ENCODE measurements at regions not wholly inside any gene's neighbourhood (a gene's known extent, or its start where the extent isn't known, plus 50 kb on each side); places are given as distances from the start of the nearest gene placed in this dataset.

DNA sequence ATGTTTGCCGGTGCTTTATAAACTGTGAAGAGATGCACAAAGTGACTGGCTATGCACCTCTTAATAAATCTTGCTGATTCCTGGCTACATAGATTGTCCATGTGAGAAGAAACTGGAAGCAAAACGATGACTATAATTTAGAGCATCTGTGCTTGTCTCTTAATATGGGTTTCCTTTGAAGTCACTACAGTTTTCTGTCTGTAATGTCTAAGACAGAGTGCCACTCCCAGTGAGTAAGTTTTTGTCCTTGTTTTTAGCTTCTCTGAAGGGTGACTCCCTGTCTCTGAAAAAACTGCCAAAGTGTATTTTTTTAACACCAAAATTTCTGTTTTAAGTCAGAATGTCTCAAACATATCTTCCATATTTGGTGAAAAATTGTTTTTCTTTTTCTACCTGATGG is 175.1 kb downstream of the FASLG start:
- Histone ChIP-seq H3K27ac (ENCODE audit: low read depth, low read length, poor library complexity, severe bottlenecking) (no peak overlapping the region), H3K36me3 (ENCODE audit: insufficient read depth, low read length, poor library complexity, severe bottlenecking) (no peaks in the 10 kb centered on the region), H3K27me3 (replicated peaks; ENCODE audit: insufficient read depth, low read depth, low read length, poor library complexity) (no peaks in the 10 kb centered on the region), H3K9me3 (ENCODE audit: low read depth, low read length, poor library complexity, severe bottlenecking) (no peaks in the 10 kb centered on the region), H3K4me3 (ENCODE audit: low read depth, low read length, poor library complexity, severe bottlenecking) (no peak overlapping the region), H3K4me1 (ENCODE audit: insufficient read depth, low read length, poor library complexity, severe bottlenecking) (no peaks in the 10 kb centered on the region)
- CTCF ChIA-PET, result no interaction called here
- intact Hi-C loops (cut with micrococcal nuclease; ENCODE audit: unreplicated experiment), result no loop called here
- POLR2A ChIA-PET (ENCODE audit: low non-redundant PET), result no interaction called here
- TF ChIP-seq EZH2 (IDR thresholded peaks at IDR 0.05; ENCODE audit: borderline replicate concordance, low read depth, low read length, poor library complexity, severe bottlenecking), result no peak
- TF ChIP-seq, protein P1, sequence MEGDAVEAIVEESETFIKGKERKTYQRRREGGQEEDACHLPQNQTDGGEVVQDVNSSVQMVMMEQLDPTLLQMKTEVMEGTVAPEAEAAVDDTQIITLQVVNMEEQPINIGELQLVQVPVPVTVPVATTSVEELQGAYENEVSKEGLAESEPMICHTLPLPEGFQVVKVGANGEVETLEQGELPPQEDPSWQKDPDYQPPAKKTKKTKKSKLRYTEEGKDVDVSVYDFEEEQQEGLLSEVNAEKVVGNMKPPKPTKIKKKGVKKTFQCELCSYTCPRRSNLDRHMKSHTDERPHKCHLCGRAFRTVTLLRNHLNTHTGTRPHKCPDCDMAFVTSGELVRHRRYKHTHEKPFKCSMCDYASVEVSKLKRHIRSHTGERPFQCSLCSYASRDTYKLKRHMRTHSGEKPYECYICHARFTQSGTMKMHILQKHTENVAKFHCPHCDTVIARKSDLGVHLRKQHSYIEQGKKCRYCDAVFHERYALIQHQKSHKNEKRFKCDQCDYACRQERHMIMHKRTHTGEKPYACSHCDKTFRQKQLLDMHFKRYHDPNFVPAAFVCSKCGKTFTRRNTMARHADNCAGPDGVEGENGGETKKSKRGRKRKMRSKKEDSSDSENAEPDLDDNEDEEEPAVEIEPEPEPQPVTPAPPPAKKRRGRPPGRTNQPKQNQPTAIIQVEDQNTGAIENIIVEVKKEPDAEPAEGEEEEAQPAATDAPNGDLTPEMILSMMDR (conservative IDR thresholded peaks at IDR 0.05; ENCODE audit: low read depth, low read length), result no peak
- no peak for DNase-seq (ENCODE audit: low spot score)
- no TSS peak for BruUV-seq (replicated peaks)

DNA sequence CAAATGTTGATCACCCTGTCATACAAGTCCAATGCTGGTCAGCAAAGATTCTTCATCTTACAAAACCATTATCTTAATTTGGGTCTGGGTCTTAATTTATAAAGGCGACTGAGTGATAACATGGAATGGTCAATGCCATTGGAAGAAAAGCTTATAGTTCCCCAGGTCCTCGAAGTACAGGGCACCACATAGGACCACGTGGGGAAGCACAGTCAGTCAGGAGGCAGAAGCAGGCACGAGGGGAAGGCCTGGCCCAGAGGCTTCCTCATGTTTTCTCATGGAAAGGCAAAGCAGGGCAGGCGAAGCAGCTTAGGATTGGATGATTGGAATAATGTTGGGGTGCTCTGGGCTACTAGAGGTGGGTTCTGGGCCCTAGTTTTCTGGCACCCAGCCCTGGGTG is 175.7 kb downstream of the FASLG start:
- no peaks in the 10 kb centered on the region for H3K4me1 ChIP-seq (ENCODE audit: insufficient read depth, low read length, poor library complexity, severe bottlenecking)
- no peaks in the 10 kb centered on the region for H3K36me3 ChIP-seq (ENCODE audit: insufficient read depth, low read length, poor library complexity, severe bottlenecking)
- intact Hi-C loops (cut with micrococcal nuclease; ENCODE audit: unreplicated experiment), result no loop called here
- POLR2A ChIA-PET (ENCODE audit: low non-redundant PET), result no interaction called here
- H3K4me3 ChIP-seq (ENCODE audit: low read depth, low read length, poor library complexity, severe bottlenecking), result no peak overlapping the region
- CTCF ChIA-PET, result no interaction called here
- DNase-seq (ENCODE audit: low spot score), result no peak
- no peaks in the 10 kb centered on the region for H3K27me3 ChIP-seq (replicated peaks; ENCODE audit: insufficient read depth, low read depth, low read length, poor library complexity)
- no peak overlapping the region for H3K27ac ChIP-seq (ENCODE audit: low read depth, low read length, poor library complexity, severe bottlenecking)
- TF ChIP-seq EZH2 (IDR thresholded peaks at IDR 0.05; ENCODE audit: borderline replicate concordance, low read depth, low read length, poor library complexity, severe bottlenecking), result no peak
- TF ChIP-seq, protein P1 (conservative IDR thresholded peaks at IDR 0.05; ENCODE audit: low read depth, low read length), result no peak
- H3K9me3 ChIP-seq (ENCODE audit: low read depth, low read length, poor library complexity, severe bottlenecking), result no peaks in the 10 kb centered on the region
- no TSS peak for BruUV-seq (replicated peaks)

DNA sequence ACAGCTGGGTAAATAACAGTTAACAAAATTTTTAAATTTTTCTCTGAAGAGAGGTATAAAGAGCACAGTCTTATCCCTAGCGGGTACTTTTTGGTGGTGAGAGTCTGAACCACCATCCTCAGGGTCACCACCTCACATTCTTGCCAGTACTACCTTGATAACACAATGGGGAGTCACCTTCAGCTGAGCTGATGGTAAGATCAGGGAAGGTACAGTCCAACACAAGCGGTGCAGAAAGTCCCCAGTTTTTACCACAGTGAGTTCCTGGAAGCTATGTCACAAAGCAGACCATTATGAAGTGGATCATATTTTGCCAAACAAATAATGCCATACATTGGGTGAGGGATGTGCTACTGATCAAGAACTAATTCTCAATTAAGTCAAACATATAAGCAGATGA is 176.9 kb downstream of the FASLG start:
- Histone ChIP-seq H3K27ac (ENCODE audit: low read depth, low read length, poor library complexity, severe bottlenecking) (no peak overlapping the region), H3K27me3 (replicated peaks; ENCODE audit: insufficient read depth, low read depth, low read length, poor library complexity) (no peaks in the 10 kb centered on the region), H3K4me1 (ENCODE audit: insufficient read depth, low read length, poor library complexity, severe bottlenecking) (no peaks in the 10 kb centered on the region), H3K36me3 (ENCODE audit: insufficient read depth, low read length, poor library complexity, severe bottlenecking) (no peaks in the 10 kb centered on the region), H3K4me3 (ENCODE audit: low read depth, low read length, poor library complexity, severe bottlenecking) (no peak overlapping the region), H3K9me3 (ENCODE audit: low read depth, low read length, poor library complexity, severe bottlenecking) (no peaks in the 10 kb centered on the region)
- intact Hi-C loops (cut with micrococcal nuclease; ENCODE audit: unreplicated experiment), result no loop called here
- BruUV-seq (replicated peaks), result no TSS peak
- POLR2A ChIA-PET (ENCODE audit: low non-redundant PET), result no interaction called here
- no peak for TF ChIP-seq EZH2 (IDR thresholded peaks at IDR 0.05; ENCODE audit: borderline replicate concordance, low read depth, low read length, poor library complexity, severe bottlenecking)
- TF ChIP-seq, protein P1 (conservative IDR thresholded peaks at IDR 0.05; ENCODE audit: low read depth, low read length), result no peak
- CTCF ChIA-PET, result no interaction called here
- DNase-seq (ENCODE audit: low spot score), result no peak
